HepG2 (cell line): ENCODE measurements at regions not wholly inside any gene's neighbourhood (a gene's known extent, or its start where the extent isn't known, plus 50 kb on each side); places are given as distances from the start of the nearest gene placed in this dataset.

ENCODE experiments used
- ATAC-seq: fragments of 200-7000 bp; cut with Tn5 transposase; 3 replicates; pipeline ENCODE4 v1.9.1; 2020; ENCODE audit warnings: mild to moderate bottlenecking, moderate library complexity
- BruUV-seq: library from RNA; stranded (reverse); fragments of 400-500 nt; replicated peaks from 2 replicates; lab custom pipeline; 2021; lab: Mats Ljungman, UMichigan
- CTCF ChIA-PET: fragments of 300-600 bp; formaldehyde crosslinking; extraction: SDS; loops from one replicate; lab custom pipeline; 2021; ENCODE audit warnings: low total read pairs, inconsistent platforms, low intra/inter-chr PET ratio; lab: Yijun Ruan, JAX
- POLR2A ChIA-PET: fragments of 350-600 bp; sonication (Branson Sonifier 250); formaldehyde crosslinking; loops from one replicate; lab custom pipeline; 2020; ENCODE audit warnings: antibody characterized with exemption, inconsistent platforms; lab: Yijun Ruan, JAX
- DNase-seq: peaks from one replicate; pipeline ENCODE4 v3.0.0-alpha.2; 2015; ENCODE audit warnings: low spot score
- FAIRE-seq: peaks from 3 replicates; lab custom pipeline; 2011; peaks lifted over from hg19 to GRCh38; lab: Jason Lieb, UNC
- H2AFZ ChIP-seq: one replicate; pipeline ENCODE4 v1.6.1; 2011; ENCODE audit warnings: low read length, inconsistent platforms
- H3K27ac ChIP-seq: fragments of 300-600 bp; 3 replicates; pipeline ENCODE4 v1.8.0; 2011; ENCODE audit warnings: mixed run types, mild to moderate bottlenecking, mixed read lengths, low read length, inconsistent platforms; ENCODE audit not compliant: insufficient read depth; ENCODE audit errors: extremely low read length
- H3K27me3 ChIP-seq, 2 experiments: fragments of 200-600 bp in 1 of 2; 2 replicates in 1 of 2; 3 replicates in 1 of 2; pipeline versions ENCODE4 v1.6.0 to v1.8.0; 2011; ENCODE audit warnings: low read length in 2 of 2, mild to moderate bottlenecking in 2 of 2, moderate library complexity in 2 of 2, inconsistent platforms in 1 of 2; ENCODE audit not compliant: insufficient read depth in 2 of 2, control insufficient read depth in 1 of 2
- H3K36me3 ChIP-seq, 2 experiments: fragments of 200-600 bp in 1 of 2; replicated peaks in 1 of 2; 2 replicates in 1 of 2; 3 replicates in 1 of 2; pipeline versions ENCODE4 v1.5.1 to v1.8.0; 2011; ENCODE audit warnings: low read length in 2 of 2, inconsistent platforms in 1 of 2; ENCODE audit not compliant: insufficient read depth in 2 of 2, control insufficient read depth in 1 of 2
- H3K4me1 ChIP-seq: 2 replicates; pipeline ENCODE4 v1.5.1; 2012; ENCODE audit warnings: low read length, inconsistent platforms; ENCODE audit not compliant: insufficient read depth
- H3K4me2 ChIP-seq: 2 replicates; pipeline ENCODE4 v1.6.0; 2011; ENCODE audit warnings: low read depth, low read length, inconsistent platforms
- H3K4me3 ChIP-seq, 3 experiments: fragments of 200-600 bp in 1 of 3; sonication (generic), shearing (Covaris generic) in 1 of 3; replicated peaks in 1 of 3; 2 replicates each; pipeline ENCODE4 v1.5.1; 2011 to 2016; ENCODE audit warnings: low read length in 3 of 3, inconsistent platforms in 2 of 3, low read depth in 2 of 3, mild to moderate bottlenecking in 2 of 3, control low read depth in 1 of 3, mixed read lengths in 1 of 3; ENCODE audit not compliant: insufficient read depth in 1 of 3
- H3K79me2 ChIP-seq: one replicate; pipeline ENCODE4 v1.6.1; 2011; ENCODE audit warnings: low read length, inconsistent platforms; ENCODE audit not compliant: insufficient read depth
- H3K9ac ChIP-seq: 2 replicates; pipeline ENCODE4 v1.6.0; 2011; ENCODE audit warnings: mild to moderate bottlenecking, low read depth, low read length, inconsistent platforms; ENCODE audit not compliant: insufficient read depth
- H3K9me3 ChIP-seq: 2 replicates; pipeline ENCODE4 v1.5.1; 2012; ENCODE audit warnings: mild to moderate bottlenecking, low read length
- H4K20me1 ChIP-seq: 2 replicates; pipeline ENCODE4 v1.6.0; 2011; ENCODE audit warnings: inconsistent platforms, mild to moderate bottlenecking, low read length, moderate library complexity; ENCODE audit not compliant: insufficient read depth
- AGO1 ChIP-seq: fragments of 200-400 bp; formaldehyde crosslinking; IDR thresholded peaks from 2 replicates; pipeline ENCODE4 v1.6.1; 2017; ENCODE audit warnings: mild to moderate bottlenecking, low read depth, low read length, moderate library complexity; ENCODE audit not compliant: poor library complexity, severe bottlenecking
- FOXO1 ChIP-seq: sonication (generic); formaldehyde crosslinking; IDR thresholded peaks from 2 replicates; pipeline ENCODE4 v1.4.0; 2020; ENCODE audit warnings: missing genetic modification reagents
- HOMEZ ChIP-seq: IDR thresholded peaks from 2 replicates; pipeline ENCODE4 v1.6.1; 2016; ENCODE audit warnings: low read depth
- MTA1 ChIP-seq: sonication (generic); formaldehyde crosslinking; IDR thresholded peaks from 2 replicates; pipeline ENCODE4 v1.4.0; 2020; ENCODE audit warnings: missing genetic modification reagents, mild to moderate bottlenecking, borderline replicate concordance
- MYNN ChIP-seq: sonication (generic); formaldehyde crosslinking; IDR thresholded peaks from 2 replicates; pipeline ENCODE4 v1.4.0; 2020; ENCODE audit warnings: mild to moderate bottlenecking, low read depth, missing genetic modification reagents
- RFXANK ChIP-seq: IDR thresholded peaks from 2 replicates; pipeline ENCODE4 v1.6.1; 2016
- ZBTB14 ChIP-seq: sonication (generic); formaldehyde crosslinking; IDR thresholded peaks from 2 replicates; pipeline ENCODE4 v1.4.0; 2020; ENCODE audit warnings: missing genetic modification reagents
- ZNF101 ChIP-seq: sonication (generic); formaldehyde crosslinking; IDR thresholded peaks from 2 replicates; pipeline ENCODE4 v1.4.0; 2020; ENCODE audit warnings: mild to moderate bottlenecking, low read depth, missing genetic modification reagents, borderline replicate concordance
- ZNF253 ChIP-seq: sonication (generic); formaldehyde crosslinking; IDR thresholded peaks from 2 replicates; pipeline ENCODE4 v1.8.0; 2022; ENCODE audit warnings: mild to moderate bottlenecking, missing genetic modification reagents, borderline replicate concordance
- ZNF382 ChIP-seq: sonication (generic); formaldehyde crosslinking; IDR thresholded peaks from 2 replicates; pipeline ENCODE4 v1.5.0; 2020; ENCODE audit warnings: missing genetic modification reagents, mild to moderate bottlenecking, borderline replicate concordance
- ZNF768 ChIP-seq: sonication (generic); formaldehyde crosslinking; IDR thresholded peaks from 2 replicates; pipeline ENCODE4 v1.4.0; 2020; ENCODE audit warnings: missing genetic modification reagents
- WGBS: methylation state at CpG from one replicate; pipeline ENCODE4 v1.1.6; 2017; ENCODE audit warnings: low lambda C conversion rate; 5-methylcytosine and 5-hydroxymethylcytosine counted together
- in situ Hi-C: cut with HindIII; loops from 2 replicates; pipeline ENCODE4 v1.10.0; 2017; ENCODE audit warnings: low pct_unique_long_range_greater_than_20kb; ENCODE audit not compliant: extremely low pct_ligation_motif_present
- intact Hi-C: fragments of 100-400 bp; cut with micrococcal nuclease; formaldehyde crosslinking; loops from one replicate; pipeline ENCODE4 v1.10.0; 2022; ENCODE audit not compliant: unreplicated experiment
- TF ChIP-seq, protein P1 (sequence below), 2 experiments: fragments of 450-650 bp in 1 of 2; sonication (generic) in 1 of 2; formaldehyde crosslinking in 1 of 2; IDR thresholded peaks; 2 replicates each; pipeline versions ENCODE4 v1.6.1 to v1.8.0; 2016 to 2022; ENCODE audit warnings: antibody characterized with exemption in 1 of 2, mild to moderate bottlenecking in 1 of 2, missing genetic modification reagents in 1 of 2
- TF ChIP-seq, protein P2 (sequence below): IDR thresholded peaks from 2 replicates; pipeline ENCODE4 v1.6.1; 2016

DNA sequence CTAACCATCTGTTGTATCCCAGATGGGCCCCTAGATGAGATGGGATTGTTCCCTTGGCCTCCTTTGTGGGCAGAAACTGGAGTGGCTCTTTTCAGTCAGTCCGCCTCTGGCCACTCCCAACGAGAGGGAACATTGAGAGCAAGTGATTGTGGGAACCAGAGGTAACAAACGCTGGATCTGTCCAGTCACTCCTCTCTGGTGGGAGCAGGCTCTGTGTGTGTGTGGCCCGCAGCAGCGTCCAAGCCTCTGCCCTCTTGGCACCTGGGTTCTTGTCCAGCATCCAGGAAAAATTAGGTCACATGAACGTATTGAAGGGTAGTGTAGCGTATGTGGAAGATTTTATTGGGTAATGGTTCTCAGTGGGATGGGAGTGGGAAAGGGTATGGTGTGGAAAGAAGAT lies 101.9 kb upstream of the COX10 start:
- Histone ChIP-seq H3K27me3 (no peaks in the 10 kb centered on the region), H3K4me3 (no peak overlapping the region), H3K4me2 (no peak overlapping the region), H3K36me3 (no peaks in the 10 kb centered on the region), H3K4me1 (no peaks in the 10 kb centered on the region; the same call in none of the 2 replicates), H3K27ac (no peak overlapping the region), H3K9ac (no peak overlapping the region), H3K79me2 (no peaks in the 10 kb centered on the region), H4K20me1 (no peaks in the 10 kb centered on the region), H2AFZ (no peak overlapping the region), H3K9me3 (no peaks in the 10 kb centered on the region)
- in situ Hi-C loops (no loop called here), intact Hi-C loops (no loop called here)
- 64% methylated on average over 7 of the region's 7 CpGs for WGBS
- no peak for ATAC-seq
- BruUV-seq: no TSS peak
- ChIA-PET CTCF (no interaction called here), POLR2A (no interaction called here)
- DNase-seq: no peak
- no peak for FAIRE-seq
- TF ChIP-seq, protein P1, sequence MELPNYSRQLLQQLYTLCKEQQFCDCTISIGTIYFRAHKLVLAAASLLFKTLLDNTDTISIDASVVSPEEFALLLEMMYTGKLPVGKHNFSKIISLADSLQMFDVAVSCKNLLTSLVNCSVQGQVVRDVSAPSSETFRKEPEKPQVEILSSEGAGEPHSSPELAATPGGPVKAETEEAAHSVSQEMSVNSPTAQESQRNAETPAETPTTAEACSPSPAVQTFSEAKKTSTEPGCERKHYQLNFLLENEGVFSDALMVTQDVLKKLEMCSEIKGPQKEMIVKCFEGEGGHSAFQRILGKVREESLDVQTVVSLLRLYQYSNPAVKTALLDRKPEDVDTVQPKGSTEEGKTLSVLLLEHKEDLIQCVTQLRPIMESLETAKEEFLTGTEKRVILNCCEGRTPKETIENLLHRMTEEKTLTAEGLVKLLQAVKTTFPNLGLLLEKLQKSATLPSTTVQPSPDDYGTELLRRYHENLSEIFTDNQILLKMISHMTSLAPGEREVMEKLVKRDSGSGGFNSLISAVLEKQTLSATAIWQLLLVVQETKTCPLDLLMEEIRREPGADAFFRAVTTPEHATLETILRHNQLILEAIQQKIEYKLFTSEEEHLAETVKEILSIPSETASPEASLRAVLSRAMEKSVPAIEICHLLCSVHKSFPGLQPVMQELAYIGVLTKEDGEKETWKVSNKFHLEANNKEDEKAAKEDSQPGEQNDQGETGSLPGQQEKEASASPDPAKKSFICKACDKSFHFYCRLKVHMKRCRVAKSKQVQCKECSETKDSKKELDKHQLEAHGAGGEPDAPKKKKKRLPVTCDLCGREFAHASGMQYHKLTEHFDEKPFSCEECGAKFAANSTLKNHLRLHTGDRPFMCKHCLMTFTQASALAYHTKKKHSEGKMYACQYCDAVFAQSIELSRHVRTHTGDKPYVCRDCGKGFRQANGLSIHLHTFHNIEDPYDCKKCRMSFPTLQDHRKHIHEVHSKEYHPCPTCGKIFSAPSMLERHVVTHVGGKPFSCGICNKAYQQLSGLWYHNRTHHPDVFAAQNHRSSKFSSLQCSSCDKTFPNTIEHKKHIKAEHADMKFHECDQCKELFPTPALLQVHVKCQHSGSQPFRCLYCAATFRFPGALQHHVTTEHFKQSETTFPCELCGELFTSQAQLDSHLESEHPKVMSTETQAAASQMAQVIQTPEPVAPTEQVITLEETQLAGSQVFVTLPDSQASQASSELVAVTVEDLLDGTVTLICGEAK (IDR thresholded peaks at IDR 0.05): no peak
- TF ChIP-seq, protein P1 (CRISPR knock-in tag; IDR thresholded peaks at IDR 0.05): no peak
- TF ChIP-seq HOMEZ (CRISPR knock-in tag) (no peak), ZNF253 (CRISPR knock-in tag) (no peak), RFXANK (no peak), MTA1 (CRISPR knock-in tag) (no peak), ZNF382 (CRISPR knock-in tag) (no peak), AGO1 (no peak), MYNN (CRISPR knock-in tag) (no peak), ZNF101 (CRISPR knock-in tag) (no peak), ZBTB14 (CRISPR knock-in tag) (no peak), FOXO1 (CRISPR knock-in tag) (no peak), ZNF768 (no peak)
- TF ChIP-seq, protein P2, sequence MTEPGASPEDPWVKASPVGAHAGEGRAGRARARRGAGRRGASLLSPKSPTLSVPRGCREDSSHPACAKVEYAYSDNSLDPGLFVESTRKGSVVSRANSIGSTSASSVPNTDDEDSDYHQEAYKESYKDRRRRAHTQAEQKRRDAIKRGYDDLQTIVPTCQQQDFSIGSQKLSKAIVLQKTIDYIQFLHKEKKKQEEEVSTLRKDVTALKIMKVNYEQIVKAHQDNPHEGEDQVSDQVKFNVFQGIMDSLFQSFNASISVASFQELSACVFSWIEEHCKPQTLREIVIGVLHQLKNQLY: no peak
